CD4-positive, alpha-beta memory T cell (primary cell): ENCODE measurements at regions not wholly inside any gene's neighbourhood (a gene's known extent, or its start where the extent isn't known, plus 50 kb on each side); places are given as distances from the start of the nearest gene placed in this dataset.
"Not testable (repeated sequence)": the region's sequence is repeated elsewhere in the genome, so short reads cannot be mapped to it uniquely, and the experiment has no call there.

ENCODE experiments used
- CTCF ChIA-PET: fragments of 350-600 bp; sonication (Branson Sonifier 250); formaldehyde crosslinking; loops from one replicate; lab custom pipeline; 2021; ENCODE audit warnings: inconsistent platforms; ENCODE audit not compliant: partially characterized antibody; lab: Charles Lee
- POLR2A ChIA-PET: fragments of 350-600 bp; sonication (Branson Sonifier 250); formaldehyde crosslinking; loops from one replicate; lab custom pipeline; 2021; ENCODE audit not compliant: partially characterized antibody; lab: Charles Lee
- DNase-seq, 5 donors: peaks; one replicate each; pipeline versions ENCODE4 v3.0.0 to v3.0.0-alpha.2; 2020 to 2022; ENCODE audit warnings: mixed read lengths in 1 of 5
- H3K27ac ChIP-seq: one replicate; pipeline ENCODE4 v1.7.0; 2013; ENCODE audit warnings: low read depth, low read length
- H3K27me3 ChIP-seq: 2 replicates; pipeline ENCODE4 v1.7.0; 2013; ENCODE audit warnings: mild to moderate bottlenecking, low read length, moderate library complexity; ENCODE audit not compliant: insufficient read depth
- H3K36me3 ChIP-seq: 2 replicates; pipeline ENCODE4 v1.7.0; 2013; ENCODE audit warnings: mild to moderate bottlenecking, low read length, moderate library complexity; ENCODE audit not compliant: insufficient read depth
- H3K4me1 ChIP-seq: 2 replicates; pipeline ENCODE4 v1.7.0; 2013; ENCODE audit warnings: mild to moderate bottlenecking, low read length, moderate library complexity; ENCODE audit not compliant: insufficient read depth
- H3K4me3 ChIP-seq, 2 donors: one replicate each; pipeline ENCODE4 v1.7.0; 2013; ENCODE audit warnings: low read length in 2 of 2, mild to moderate bottlenecking in 1 of 2
- H3K9me3 ChIP-seq, 2 donors: one replicate each; pipeline ENCODE4 v1.7.0; 2013; ENCODE audit warnings: low read length in 2 of 2, control low read depth in 1 of 2; ENCODE audit not compliant: control insufficient read depth in 1 of 2
- H3K27ac Mint-ChIP-seq, 7 donors: one replicate each; pipeline ENCODE4 v1.8.0; 2020 to 2021; ENCODE audit warnings: mixed read lengths in 7 of 7, mild to moderate bottlenecking in 6 of 7, inconsistent platforms in 3 of 7, moderate library complexity in 3 of 7
- H3K27me3 Mint-ChIP-seq, 2 donors: one replicate each; pipeline ENCODE4 v1.8.0; 2020 to 2021; ENCODE audit warnings: mixed read lengths in 2 of 2
- H3K36me3 Mint-ChIP-seq, 2 donors: one replicate each; pipeline ENCODE4 v1.8.0; 2020 to 2021; ENCODE audit warnings: mixed read lengths in 2 of 2, inconsistent platforms in 1 of 2, mild to moderate bottlenecking in 1 of 2
- H3K4me1 Mint-ChIP-seq, 4 donors: one replicate each; pipeline ENCODE4 v1.8.0; 2020 to 2021; ENCODE audit warnings: mixed read lengths in 4 of 4, mild to moderate bottlenecking in 1 of 4
- H3K4me3 Mint-ChIP-seq, 8 donors: one replicate each; pipeline ENCODE4 v1.8.0; 2020 to 2021; ENCODE audit warnings: mixed read lengths in 8 of 8, mild to moderate bottlenecking in 7 of 8, moderate library complexity in 6 of 8, inconsistent platforms in 3 of 8
- H3K9me3 Mint-ChIP-seq, 8 donors: one replicate each; pipeline ENCODE4 v1.8.0; 2020 to 2021; ENCODE audit warnings: mixed read lengths in 8 of 8, mild to moderate bottlenecking in 5 of 8, inconsistent platforms in 3 of 8, moderate library complexity in 1 of 8
- intact Hi-C: fragments of 100-400 bp; cut with micrococcal nuclease; formaldehyde crosslinking; loops from one replicate; pipeline ENCODE4 v1.15.1; 2023

DNA sequence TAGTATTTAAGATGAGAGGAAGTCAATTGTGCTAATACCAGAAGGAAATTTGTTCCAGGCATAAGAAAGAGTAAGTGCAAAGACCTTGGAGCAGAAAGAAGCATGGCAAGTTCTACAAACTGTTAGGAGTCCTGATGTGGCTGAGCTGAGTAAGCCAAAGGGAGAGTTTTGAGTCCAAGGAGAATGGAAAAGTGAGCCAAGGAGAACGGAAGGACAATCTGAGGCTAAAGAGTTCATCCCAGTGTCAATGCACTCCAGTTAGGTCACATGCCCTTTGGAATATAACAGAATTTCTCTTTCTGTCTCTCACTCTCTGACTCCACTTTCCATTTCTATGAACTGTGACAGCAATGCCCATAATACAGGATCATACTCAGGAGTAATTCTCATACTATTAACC, 224.7 kb downstream of the CAAP1 start:
- H3K4me3 ChIP-seq: no peak overlapping the region
- Mint-ChIP-seq H3K4me3 (no peak overlapping the region), H3K27me3 (no peaks in the 10 kb centered on the region), H3K4me1 (no peaks in the 10 kb centered on the region), H3K9me3 (peaks cover 0 to 7% (median 2%) of the 10 kb centered on the region in 8 donors), H3K36me3 (no peaks in the 10 kb centered on the region), H3K27ac (no peak overlapping the region)
- ChIA-PET CTCF (interaction anchor here (1.0 kb wide), 1 partner anchor 17 kb away, joined by 3 read pairs; no protein-coding TSS in a partner anchor), POLR2A (no interaction called here)
- no peaks in the 10 kb centered on the region for H3K4me1 ChIP-seq
- no peaks in the 10 kb centered on the region for H3K36me3 ChIP-seq
- no peaks in the 10 kb centered on the region for H3K27me3 ChIP-seq
- no peak overlapping the region for H3K27ac ChIP-seq
- intact Hi-C loops: no loop called here
- no peak for DNase-seq
- H3K9me3 ChIP-seq: no peaks in the 10 kb centered on the region

DNA sequence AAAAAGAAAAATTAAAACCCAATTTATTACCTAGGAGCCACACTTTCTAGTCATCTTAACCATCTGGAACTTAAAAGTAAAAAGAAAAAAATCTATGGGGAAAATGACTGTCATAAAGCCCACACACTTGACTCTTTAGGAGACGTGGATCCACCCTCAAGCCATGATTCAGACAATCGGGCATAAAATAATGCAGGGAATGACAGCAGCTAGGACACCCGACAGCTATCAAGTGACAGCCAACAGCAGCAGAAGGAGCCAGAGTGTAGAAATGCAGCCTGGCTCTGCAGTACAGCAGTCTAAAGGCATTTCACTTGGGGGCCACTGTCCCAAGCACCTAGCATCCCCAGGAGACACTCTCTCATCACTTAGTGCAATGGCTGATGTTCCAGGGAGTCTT, 226.9 kb downstream of the CAAP1 start:
- Histone ChIP-seq H3K27ac (no peak overlapping the region), H3K27me3 (no peaks in the 10 kb centered on the region), H3K36me3 (no peaks in the 10 kb centered on the region), H3K4me3 (no peak overlapping the region), H3K9me3 (no peaks in the 10 kb centered on the region), H3K4me1 (no peaks in the 10 kb centered on the region)
- no peak for DNase-seq
- ChIA-PET CTCF (no interaction called here), POLR2A (no interaction called here)
- intact Hi-C loops: no loop called here
- Mint-ChIP-seq H3K36me3 (no peaks in the 10 kb centered on the region), H3K9me3 (peaks cover 0 to 8% (median 4%) of the 10 kb centered on the region in 8 donors), H3K27me3 (no peaks in the 10 kb centered on the region), H3K4me3 (no peak overlapping the region), H3K27ac (no peak overlapping the region), H3K4me1 (no peaks in the 10 kb centered on the region)

DNA sequence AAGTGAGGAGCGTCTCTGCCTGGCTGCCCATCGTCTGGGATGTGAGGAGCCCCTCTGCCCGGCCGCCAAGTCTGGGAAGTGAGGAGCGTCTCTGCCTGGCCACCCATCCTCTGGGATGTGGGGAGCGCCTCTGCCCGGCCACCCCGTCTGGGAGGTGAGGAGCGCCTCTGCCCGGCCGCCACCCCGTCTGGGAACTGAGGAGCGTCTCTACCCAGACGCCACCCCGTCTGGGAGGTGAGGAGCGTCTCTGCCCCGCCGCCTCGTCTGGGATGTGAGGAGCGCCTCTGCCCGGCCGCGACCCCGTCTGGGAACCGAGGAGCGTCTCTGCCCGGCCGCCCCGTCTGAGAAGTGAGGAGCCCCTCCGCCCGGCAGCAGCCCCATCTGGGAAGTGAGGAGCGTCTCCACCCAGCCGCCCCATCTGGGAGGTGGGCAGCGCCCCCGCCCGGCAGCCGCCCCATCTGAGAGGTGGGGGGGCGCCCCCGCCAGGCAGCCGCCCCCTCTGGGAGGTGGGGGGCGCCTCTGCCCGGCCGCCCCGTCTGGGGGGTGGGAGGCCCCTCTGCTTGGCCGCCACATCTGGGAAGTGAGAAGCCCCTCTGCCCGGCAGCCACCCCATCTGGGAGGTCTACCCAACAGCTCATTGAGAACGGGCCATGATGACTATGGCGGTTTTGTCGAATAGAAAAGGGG, 228.4 kb downstream of the CAAP1 start:
- H3K9me3 Mint-ChIP-seq, H3K27me3 ChIP-seq, H3K4me1 Mint-ChIP-seq, H3K27me3 Mint-ChIP-seq, H3K4me3 Mint-ChIP-seq, H3K36me3 Mint-ChIP-seq, DNase-seq, H3K9me3 ChIP-seq, H3K4me1 ChIP-seq, H3K27ac Mint-ChIP-seq, H3K4me3 ChIP-seq, intact Hi-C loops, POLR2A ChIA-PET, CTCF ChIA-PET, H3K36me3 ChIP-seq, H3K27ac ChIP-seq: not testable (repeated sequence)

DNA sequence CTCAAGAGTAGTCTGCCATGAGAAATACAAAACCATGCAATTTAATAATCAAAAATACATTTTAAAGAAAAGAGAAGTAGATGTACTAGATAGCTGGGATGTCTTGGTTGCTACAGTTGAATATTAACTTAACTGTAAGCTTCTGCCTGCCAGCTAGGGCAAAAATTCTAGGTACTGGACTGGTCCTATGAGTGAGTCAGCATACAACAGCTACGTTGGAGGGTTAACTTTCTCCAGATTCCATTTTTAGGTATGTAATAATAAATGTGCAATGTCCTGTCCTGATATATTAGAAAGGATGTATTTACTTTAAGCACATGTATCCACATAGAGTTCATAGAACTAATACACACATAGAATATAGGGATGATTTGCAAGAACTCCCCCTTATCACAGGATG, 230.1 kb downstream of the CAAP1 start:
- no peaks in the 10 kb centered on the region for H3K4me1 ChIP-seq
- Mint-ChIP-seq H3K36me3 (no peaks in the 10 kb centered on the region), H3K4me1 (no peaks in the 10 kb centered on the region), H3K27me3 (no peaks in the 10 kb centered on the region), H3K9me3 (peaks cover 0 to 9% (median 4%) of the 10 kb centered on the region in 8 donors), H3K4me3 (no peak overlapping the region), H3K27ac (no peak overlapping the region)
- intact Hi-C loops: no loop called here
- no peak overlapping the region for H3K4me3 ChIP-seq
- no peaks in the 10 kb centered on the region for H3K36me3 ChIP-seq
- no peak for DNase-seq
- H3K9me3 ChIP-seq: no peaks in the 10 kb centered on the region
- POLR2A ChIA-PET: no interaction called here
- no peak overlapping the region for H3K27ac ChIP-seq
- CTCF ChIA-PET: no interaction called here
- H3K27me3 ChIP-seq: no peaks in the 10 kb centered on the region

DNA sequence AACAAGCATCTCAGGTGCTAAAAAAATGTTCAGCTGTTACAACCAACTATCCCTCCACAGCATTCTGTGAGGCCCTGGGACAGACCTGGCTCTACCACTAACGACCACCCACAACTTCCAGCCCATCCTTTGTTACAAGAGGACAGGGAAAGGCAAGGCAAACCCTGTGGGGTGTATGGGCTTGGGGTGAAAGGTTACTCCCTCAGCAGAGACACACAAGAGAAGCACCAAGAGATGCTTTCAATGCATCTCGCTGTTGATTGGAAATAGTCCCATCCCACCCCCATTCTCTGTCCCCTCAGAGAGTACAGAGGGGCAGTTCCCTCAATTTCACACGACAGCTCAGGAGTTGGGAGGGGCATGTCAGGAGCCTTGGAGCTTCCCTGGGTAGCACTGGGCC, 234.1 kb downstream of the CAAP1 start:
- no peaks in the 10 kb centered on the region for H3K36me3 ChIP-seq
- Mint-ChIP-seq H3K9me3 (peaks cover 0 to 8% (median 2%) of the 10 kb centered on the region in 8 donors), H3K4me1 (no peaks in the 10 kb centered on the region), H3K36me3 (no peaks in the 10 kb centered on the region), H3K27ac (no peak overlapping the region), H3K27me3 (no peaks in the 10 kb centered on the region), H3K4me3 (no peak overlapping the region)
- H3K4me1 ChIP-seq: no peaks in the 10 kb centered on the region
- H3K27ac ChIP-seq: no peak overlapping the region
- intact Hi-C loops: no loop called here
- H3K4me3 ChIP-seq: no peak overlapping the region
- ChIA-PET POLR2A (no interaction called here), CTCF (no interaction called here)
- H3K27me3 ChIP-seq: no peaks in the 10 kb centered on the region
- H3K9me3 ChIP-seq: no peaks in the 10 kb centered on the region
- no peak for DNase-seq

DNA sequence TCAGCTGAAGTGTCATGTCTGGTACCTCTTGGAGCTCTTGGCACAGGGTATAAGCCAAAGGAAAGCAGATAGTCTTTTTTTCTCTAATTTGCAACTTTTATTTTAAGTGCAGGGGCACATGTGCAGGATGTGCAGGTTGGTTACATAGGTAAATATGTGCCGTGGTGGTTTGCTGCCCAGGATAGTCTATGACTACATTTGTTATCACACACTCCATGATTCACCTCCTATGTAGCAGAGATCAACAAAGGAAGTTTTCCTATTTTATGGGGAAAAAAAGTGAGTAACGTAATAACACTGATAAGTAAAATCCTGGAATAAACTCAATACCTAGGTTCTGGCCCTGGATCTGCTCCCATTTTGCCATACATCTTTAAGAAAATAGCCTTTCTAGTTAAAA, 234.6 kb downstream of the CAAP1 start:
- no peak overlapping the region for H3K27ac Mint-ChIP-seq
- Histone ChIP-seq H3K9me3 (no peaks in the 10 kb centered on the region), H3K4me3 (no peak overlapping the region), H3K36me3 (no peaks in the 10 kb centered on the region), H3K27ac (no peak overlapping the region), H3K27me3 (no peaks in the 10 kb centered on the region), H3K4me1 (no peaks in the 10 kb centered on the region)
- no peaks in the 10 kb centered on the region for H3K36me3 Mint-ChIP-seq
- intact Hi-C loops: no loop called here
- no peak overlapping the region for H3K4me3 Mint-ChIP-seq
- ChIA-PET CTCF (no interaction called here), POLR2A (no interaction called here)
- H3K4me1 Mint-ChIP-seq: no peaks in the 10 kb centered on the region
- DNase-seq: no peak
- no peaks in the 10 kb centered on the region for H3K27me3 Mint-ChIP-seq
- H3K9me3 Mint-ChIP-seq: peaks cover 0 to 5% (median 2%) of the 10 kb centered on the region in 8 donors

DNA sequence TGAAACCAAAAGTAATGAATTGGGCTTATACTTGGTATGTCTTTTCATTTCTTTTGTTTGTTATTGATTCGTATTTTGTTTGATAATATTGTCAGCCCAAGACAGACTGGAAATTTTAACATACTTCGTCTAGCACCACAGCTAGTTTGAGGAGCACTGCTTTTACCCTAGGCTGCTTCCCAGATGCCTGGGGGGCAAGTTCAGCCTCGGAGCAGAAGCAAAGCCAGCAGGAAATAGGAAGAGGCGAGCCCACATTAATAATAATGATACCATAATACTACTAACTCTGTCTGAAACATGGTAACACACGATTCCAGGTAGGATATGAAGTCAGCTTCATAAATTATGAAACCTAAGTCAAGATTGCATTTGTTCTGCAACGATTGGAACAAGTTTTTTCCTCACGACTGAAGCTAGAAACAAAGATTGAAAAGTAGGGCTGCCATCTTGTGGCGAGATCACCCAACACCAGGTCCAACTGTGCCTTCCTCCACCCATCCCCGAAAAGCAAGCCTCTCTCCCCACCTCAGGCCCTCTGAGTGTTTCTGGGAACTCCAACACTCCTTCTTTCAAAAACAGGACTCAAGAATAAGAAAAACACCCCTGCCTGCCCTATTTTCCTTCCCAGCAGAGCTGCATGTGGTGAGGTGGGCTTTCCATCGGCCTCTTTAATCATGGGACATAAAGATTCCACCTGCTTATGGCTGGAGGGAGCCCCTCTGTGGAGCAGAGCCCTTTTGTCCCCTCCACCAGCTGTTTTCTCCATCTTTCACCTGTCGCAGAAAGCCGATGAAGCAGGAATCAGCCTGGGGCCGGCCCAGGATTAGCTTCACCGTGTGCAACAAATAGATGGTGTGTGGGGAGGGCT, 236.4 kb downstream of the CAAP1 start:
- Histone ChIP-seq H3K27me3 (no peaks in the 10 kb centered on the region), H3K36me3 (no peaks in the 10 kb centered on the region), H3K9me3 (no peaks in the 10 kb centered on the region), H3K27ac (no peak overlapping the region), H3K4me1 (no peaks in the 10 kb centered on the region), H3K4me3 (no peak overlapping the region)
- ChIA-PET CTCF (no interaction called here), POLR2A (no interaction called here)
- H3K27me3 Mint-ChIP-seq: no peaks in the 10 kb centered on the region
- intact Hi-C loops: no loop called here
- DNase-seq: no peak
- peaks cover 0 to 5% (median 0%) of the 10 kb centered on the region in 8 donors for H3K9me3 Mint-ChIP-seq
- H3K27ac Mint-ChIP-seq: no peak overlapping the region
- H3K4me3 Mint-ChIP-seq: no peak overlapping the region
- no peaks in the 10 kb centered on the region for H3K36me3 Mint-ChIP-seq
- H3K4me1 Mint-ChIP-seq: no peaks in the 10 kb centered on the region
